Amniotic epithelial cell (primary cell): ENCODE measurements at regions not wholly inside any gene's neighbourhood (a gene's known extent, or its start where the extent isn't known, plus 50 kb on each side); places are given as distances from the start of the nearest gene placed in this dataset.
"Not testable (repeated sequence)": the region's sequence is repeated elsewhere in the genome, so short reads cannot be mapped to it uniquely, and the experiment has no call there.

Experiments used
- DNase-seq: peaks from one replicate; pipeline ENCODE4 v3.0.0-alpha.2; 2010; ENCODE audit warnings: low read depth

- not testable (repeated sequence) for DNase-seq
Observed at GRCh38 chr11:14573539-14574057, 53.4 kb upstream of the PSMA1 start.

- no peak for DNase-seq
Observed at GRCh38 chr11:14577292-14577691, 57.1 kb upstream of the PSMA1 start.

- no peak for DNase-seq
Observed at GRCh38 chr11:14577835-14578529, 57.8 kb upstream of the PSMA1 start.

GRCh38 chr11:14578541-14578956, 58.4 kb upstream of the PSMA1 start:
- peak; percentile 81 for DNase-seq

- no peak for DNase-seq
Observed at GRCh38 chr11:14579646-14580045, 59.5 kb upstream of the PSMA1 start.

DNA sequence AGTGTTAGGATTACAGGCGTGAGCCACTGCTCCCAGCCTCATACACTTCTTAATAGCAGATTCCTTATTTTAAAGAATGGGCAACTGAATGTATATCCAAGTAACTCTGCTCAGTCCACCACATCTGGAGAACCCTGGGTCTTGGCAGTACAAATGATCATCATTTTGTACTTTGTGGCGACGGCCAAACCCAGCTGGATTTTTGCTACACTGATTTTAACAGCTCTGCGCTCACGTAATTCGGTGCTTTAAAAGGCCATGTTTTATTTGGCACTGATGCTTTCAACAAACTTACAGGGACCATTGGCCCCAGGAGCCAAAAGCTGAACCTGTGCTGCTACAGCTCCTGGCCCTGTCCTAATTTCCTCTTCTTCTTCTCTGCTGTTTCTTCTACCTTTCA, 60.8 kb upstream of the PDE3B start:
- DNase-seq = no peak

- DNase-seq = no peak
Observed at GRCh38 chr11:14583252-14584034, 60.2 kb upstream of the PDE3B start.

DNA sequence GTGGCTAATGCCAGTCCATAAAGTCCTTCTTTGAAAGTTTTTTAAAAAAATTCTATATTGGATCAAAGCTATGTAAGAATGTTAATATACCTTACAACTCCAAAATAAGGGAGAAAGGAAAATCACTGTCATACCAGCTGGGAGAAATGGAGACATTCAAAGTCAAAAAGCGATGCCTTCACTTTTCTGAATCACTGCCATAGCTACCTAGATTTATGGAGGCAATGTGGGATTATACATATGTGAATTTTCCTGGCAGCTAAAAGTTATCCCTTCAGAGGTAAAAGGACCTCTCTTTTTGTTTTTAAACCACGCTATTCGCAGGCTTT, 59.6 kb upstream of the PDE3B start:
- no peak for DNase-seq

DNA sequence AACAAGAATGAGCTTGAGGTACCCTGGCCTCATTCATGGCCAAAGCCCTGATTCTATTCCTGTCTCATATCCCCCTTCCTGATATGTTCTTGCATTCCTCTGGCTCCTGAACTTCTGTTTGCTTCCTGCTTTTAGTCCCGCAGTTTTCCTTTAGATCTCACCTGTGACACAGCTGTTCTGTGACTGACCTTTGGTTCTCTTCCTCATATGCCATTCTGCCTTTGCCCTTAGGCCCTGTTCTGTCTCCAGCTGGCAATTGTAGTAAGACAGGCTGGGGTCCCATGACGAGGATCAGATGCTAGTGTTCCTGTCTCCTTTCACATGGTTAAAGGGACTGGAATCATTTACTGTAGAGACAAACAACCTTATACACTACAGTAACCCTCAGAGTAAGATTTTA, 59.0 kb upstream of the PDE3B start:
- no peak for DNase-seq

- DNase-seq = no peak
Observed at GRCh38 chr11:14585438-14585837, 58.2 kb upstream of the PDE3B start.

- no peak for DNase-seq
Observed at GRCh38 chr11:14587258-14587657, 56.3 kb upstream of the PDE3B start.

GRCh38 chr11:14588681-14589080, 54.9 kb upstream of the PDE3B start:
- DNase-seq = no peak

DNA sequence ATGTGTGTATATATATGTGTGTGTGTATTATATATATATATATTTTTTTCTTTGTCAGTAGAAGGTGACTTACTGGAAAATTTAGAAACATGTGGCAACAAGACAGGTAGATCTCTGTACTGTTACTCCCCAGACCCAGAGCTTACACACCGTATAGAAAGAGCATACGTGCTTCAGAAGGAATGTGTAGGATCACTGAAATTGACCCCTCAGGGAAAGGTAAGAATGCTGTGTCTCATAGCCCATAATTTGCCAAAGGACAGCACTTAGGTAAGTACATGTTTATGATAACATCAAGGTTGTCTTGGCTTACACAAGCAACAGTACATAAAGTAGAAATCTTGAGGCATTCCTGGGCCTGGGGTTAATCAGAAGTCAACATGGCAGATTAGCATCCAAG, 54.2 kb upstream of the PDE3B start:
- no peak for DNase-seq

DNA sequence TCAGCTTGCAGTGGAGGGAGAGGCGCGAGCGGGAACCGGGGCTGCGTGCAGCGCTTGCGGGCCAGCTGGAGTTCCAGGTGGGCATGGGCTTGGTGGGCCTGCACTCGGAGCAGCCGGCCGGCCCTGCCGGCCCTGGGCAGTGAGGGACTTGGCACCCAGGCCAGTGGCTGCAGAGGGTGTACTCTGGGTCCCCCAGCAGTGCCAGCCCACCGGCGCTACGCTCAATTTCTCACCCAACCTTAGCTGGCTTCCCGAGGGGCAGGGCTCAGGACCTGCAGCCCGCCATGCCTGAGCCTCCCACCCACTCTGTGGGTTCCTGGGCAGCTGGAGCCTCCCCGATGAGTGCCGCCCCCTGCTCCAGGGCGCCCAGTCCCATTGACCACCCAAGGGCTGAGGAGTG, 52.6 kb upstream of the PDE3B start:
- not testable (repeated sequence) for DNase-seq

- DNase-seq = no peak
Observed at GRCh38 chr11:14593671-14594070, 49.9 kb upstream of the PDE3B start.
